GM23248 (cell line): ENCODE measurements at regions not wholly inside any gene's neighbourhood (a gene's known extent, or its start where the extent isn't known, plus 50 kb on each side); places are given as distances from the start of the nearest gene placed in this dataset.

Source experiments
- DNase-seq: peaks from one replicate; pipeline ENCODE4 v3.0.0-alpha.2; 2015
- H2AFZ ChIP-seq: fragments of 200-600 bp; sonication (generic); 2 replicates; pipeline ENCODE4 v1.6.1; 2016; ENCODE audit warnings: antibody characterized with exemption
- H3F3A ChIP-seq: fragments of 200-600 bp; sonication (generic); 2 replicates; pipeline ENCODE4 v1.6.1; 2016; ENCODE audit warnings: mild to moderate bottlenecking, antibody characterized with exemption, mixed run types; ENCODE audit not compliant: insufficient read depth
- H3K27ac ChIP-seq: fragments of 200-600 bp; sonication (generic); 2 replicates; pipeline ENCODE4 v1.5.1; 2016; ENCODE audit warnings: mild to moderate bottlenecking
- H3K27me3 ChIP-seq: fragments of 200-600 bp; sonication (generic); replicated peaks from 2 replicates; pipeline ENCODE4 v1.6.1; 2016; ENCODE audit warnings: mild to moderate bottlenecking; ENCODE audit not compliant: insufficient read depth
- H3K36me3 ChIP-seq: fragments of 200-600 bp; sonication (generic); 2 replicates; pipeline ENCODE4 v1.6.1; 2016; ENCODE audit warnings: low read depth, mild to moderate bottlenecking
- H3K4me1 ChIP-seq: fragments of 200-600 bp; sonication (generic); 2 replicates; pipeline ENCODE4 v1.6.1; 2016; ENCODE audit warnings: mild to moderate bottlenecking; ENCODE audit not compliant: insufficient read depth
- H3K4me2 ChIP-seq: fragments of 200-600 bp; sonication (generic); one replicate; pipeline ENCODE4 v1.6.1; 2016; ENCODE audit warnings: mild to moderate bottlenecking; ENCODE audit not compliant: unreplicated experiment
- H3K4me3 ChIP-seq: fragments of 200-600 bp; sonication (generic); 2 replicates; pipeline ENCODE4 v1.5.1; 2016; ENCODE audit warnings: mild to moderate bottlenecking
- H3K79me2 ChIP-seq: fragments of 200-600 bp; sonication (generic); 2 replicates; pipeline ENCODE4 v1.6.1; 2016; ENCODE audit warnings: mild to moderate bottlenecking; ENCODE audit not compliant: insufficient read depth
- H3K9ac ChIP-seq: fragments of 200-600 bp; sonication (generic); 2 replicates; pipeline ENCODE4 v1.6.1; 2016; ENCODE audit warnings: mild to moderate bottlenecking
- H3K9me2 ChIP-seq: fragments of 200-600 bp; sonication (generic); 2 replicates; pipeline ENCODE4 v1.6.1; 2016; ENCODE audit warnings: mixed run types, mild to moderate bottlenecking, moderate library complexity; ENCODE audit not compliant: insufficient read depth
- H3K9me3 ChIP-seq: fragments of 200-600 bp; sonication (generic); one replicate; pipeline ENCODE4 v1.6.1; 2017; ENCODE audit warnings: low read depth
- H4K20me1 ChIP-seq: fragments of 200-600 bp; sonication (generic); 2 replicates; pipeline ENCODE4 v1.6.0; 2016; ENCODE audit not compliant: insufficient read depth
- EZH2 ChIP-seq: fragments of 200-600 bp; sonication (generic); IDR thresholded peaks from 2 replicates; pipeline ENCODE4 v1.6.1; 2018; ENCODE audit warnings: antibody characterized with exemption, mild to moderate bottlenecking; ENCODE audit not compliant: insufficient read depth, poor library complexity, severe bottlenecking
- EZH2phosphoT487 ChIP-seq: fragments of 200-600 bp; sonication (generic); IDR thresholded peaks from 2 replicates; pipeline ENCODE4 v1.6.1; 2018; ENCODE audit warnings: antibody characterized with exemption, moderate library complexity, mild to moderate bottlenecking, low read depth; ENCODE audit not compliant: insufficient read depth
- WGBS, 2 experiments: methylation state at CpG; one replicate each; pipeline ENCODE4 v1.1.6; 2015 to 2017; ENCODE audit warnings: low lambda C conversion rate in 2 of 2, low coverage in 1 of 2; ENCODE audit errors: missing lambda C conversion rate in 2 of 2; 5-methylcytosine and 5-hydroxymethylcytosine counted together
- in situ Hi-C: fragments of 300-500 bp; cut with MboI; formaldehyde crosslinking; loops from 2 replicates; pipeline ENCODE4 v1.15.0; 2020

GRCh38 chr2:153101187-153101586 is 377.4 kb downstream of the RPRM start:
- H3K4me1 ChIP-seq, result no peaks in the 10 kb centered on the region
- no peaks in the 10 kb centered on the region for H3K9me2 ChIP-seq
- H4K20me1 ChIP-seq, result no peaks in the 10 kb centered on the region
- TF ChIP-seq EZH2phosphoT487 (no peak), EZH2 (no peak)
- no peak for DNase-seq
- no peak overlapping the region for H2AFZ ChIP-seq
- no peaks in the 10 kb centered on the region for H3K27me3 ChIP-seq
- H3K4me2 ChIP-seq, result no peak overlapping the region
- H3K9ac ChIP-seq, result no peak overlapping the region
- H3K4me3 ChIP-seq, result no peak overlapping the region
- no peaks in the 10 kb centered on the region for H3K9me3 ChIP-seq
- H3K27ac ChIP-seq, result no peak overlapping the region
- 0 to 4% methylated on average over 2 of the region's 2 CpGs for WGBS, 2 experiments
- H3K79me2 ChIP-seq, result no peaks in the 10 kb centered on the region
- in situ Hi-C loops, result no loop called here
- no peaks in the 10 kb centered on the region for H3F3A ChIP-seq
- H3K36me3 ChIP-seq, result no peaks in the 10 kb centered on the region

- Histone ChIP-seq H3F3A (no peaks in the 10 kb centered on the region), H3K27me3 (no peaks in the 10 kb centered on the region), H3K4me3 (no peak overlapping the region), H3K9ac (no peak overlapping the region), H3K36me3 (no peaks in the 10 kb centered on the region), H3K9me3 (no peaks in the 10 kb centered on the region), H3K4me1 (no peaks in the 10 kb centered on the region), H3K4me2 (no peak overlapping the region), H3K9me2 (no peaks in the 10 kb centered on the region), H3K79me2 (no peaks in the 10 kb centered on the region), H4K20me1 (no peaks in the 10 kb centered on the region), H2AFZ (no peak overlapping the region), H3K27ac (no peak overlapping the region)
- in situ Hi-C loops, result no loop called here
- DNase-seq, result no peak
- TF ChIP-seq EZH2 (no peak), EZH2phosphoT487 (no peak)
Observed at GRCh38 chr2:153100151-153100550, 378.4 kb downstream of the RPRM start.

- H3F3A ChIP-seq, result no peaks in the 10 kb centered on the region
- no peaks in the 10 kb centered on the region for H3K79me2 ChIP-seq
- H3K27ac ChIP-seq, result no peak overlapping the region
- no peaks in the 10 kb centered on the region for H3K9me3 ChIP-seq
- TF ChIP-seq EZH2 (no peak), EZH2phosphoT487 (no peak)
- H3K4me3 ChIP-seq, result no peak overlapping the region
- no peaks in the 10 kb centered on the region for H3K27me3 ChIP-seq
- H3K36me3 ChIP-seq, result no peaks in the 10 kb centered on the region
- H3K9ac ChIP-seq, result no peak overlapping the region
- H3K4me1 ChIP-seq, result no peaks in the 10 kb centered on the region
- H2AFZ ChIP-seq, result no peak overlapping the region
- DNase-seq, result no peak
- H3K4me2 ChIP-seq, result no peak overlapping the region
- H3K9me2 ChIP-seq, result no peaks in the 10 kb centered on the region
- in situ Hi-C loops, result no loop called here
- H4K20me1 ChIP-seq, result no peaks in the 10 kb centered on the region
Observed at GRCh38 chr2:153098073-153098472, 379.7 kb downstream of the ARL6IP6 start.

GRCh38 chr2:153096272-153096671 is 377.9 kb downstream of the ARL6IP6 start:
- Histone ChIP-seq H3K9ac (no peak overlapping the region), H3K4me1 (no peaks in the 10 kb centered on the region), H3K9me2 (no peaks in the 10 kb centered on the region), H3K4me2 (no peak overlapping the region), H2AFZ (no peak overlapping the region), H3F3A (no peaks in the 10 kb centered on the region), H3K27me3 (no peaks in the 10 kb centered on the region), H3K4me3 (no peak overlapping the region), H3K27ac (no peak overlapping the region), H3K9me3 (no peaks in the 10 kb centered on the region), H3K36me3 (no peaks in the 10 kb centered on the region), H3K79me2 (no peaks in the 10 kb centered on the region), H4K20me1 (no peaks in the 10 kb centered on the region)
- DNase-seq, result no peak
- WGBS, 2 experiments, result 23 to 29% methylated on average over 2 of the region's 2 CpGs
- in situ Hi-C loops, result no loop called here
- TF ChIP-seq EZH2phosphoT487, result no peak
- TF ChIP-seq EZH2, result no peak

- no peak overlapping the region for H3K4me3 ChIP-seq
- no peaks in the 10 kb centered on the region for H3K4me1 ChIP-seq
- TF ChIP-seq EZH2, result no peak
- TF ChIP-seq EZH2phosphoT487, result no peak
- H3K9me3 ChIP-seq, result no peaks in the 10 kb centered on the region
- H3K79me2 ChIP-seq, result no peaks in the 10 kb centered on the region
- H2AFZ ChIP-seq, result no peak overlapping the region
- no peak overlapping the region for H3K9ac ChIP-seq
- DNase-seq, result no peak
- in situ Hi-C loops, result no loop called here
- H4K20me1 ChIP-seq, result no peaks in the 10 kb centered on the region
- no peaks in the 10 kb centered on the region for H3K9me2 ChIP-seq
- no peak overlapping the region for H3K27ac ChIP-seq
- H3K27me3 ChIP-seq, result no peaks in the 10 kb centered on the region
- no peaks in the 10 kb centered on the region for H3K36me3 ChIP-seq
- H3F3A ChIP-seq, result no peaks in the 10 kb centered on the region
- H3K4me2 ChIP-seq, result no peak overlapping the region
Observed at GRCh38 chr2:153091344-153091743, 372.9 kb downstream of the ARL6IP6 start.
